HG03432 (cell line): ENCODE measurements at regions not wholly inside any gene's neighbourhood (a gene's known extent, or its start where the extent isn't known, plus 50 kb on each side); places are given as distances from the start of the nearest gene placed in this dataset.
"Not testable (repeated sequence)": the region's sequence is repeated elsewhere in the genome, so short reads cannot be mapped to it uniquely, and the experiment has no call there.

Experiments used
- ATAC-seq: cut with Tn5 transposase; IDR thresholded peaks from one replicate; pipeline ENCODE4 v1.9.1; 2021; ENCODE audit warnings: mild to moderate bottlenecking, moderate library complexity; ENCODE audit not compliant: unreplicated experiment

GRCh38 chr13:24617256-24618010 is 62.8 kb upstream of the ATP12A start:
- ATAC-seq: no peak

GRCh38 chr13:24618011-24618955 is 61.9 kb upstream of the ATP12A start:
- peak; percentile 69 for ATAC-seq

DNA sequence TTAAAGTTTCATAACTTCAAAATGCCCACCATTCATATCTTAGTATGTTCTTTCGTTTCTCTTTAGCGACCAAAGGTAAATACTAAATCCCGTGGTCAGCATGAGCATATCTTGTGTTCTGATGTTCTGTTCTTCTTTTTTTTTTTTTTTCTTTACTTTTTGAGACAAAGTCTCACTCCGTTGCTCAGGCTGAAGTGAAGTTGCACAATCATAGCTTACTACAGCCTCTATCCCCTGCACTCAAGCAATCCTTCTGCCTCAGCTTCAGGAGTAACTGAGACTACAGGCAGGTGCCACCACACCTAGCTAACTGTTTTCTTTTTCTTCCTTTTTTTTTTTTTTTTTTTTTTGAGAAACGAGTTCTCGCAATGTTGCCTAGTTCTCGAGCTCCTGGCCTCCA is 60.9 kb upstream of the ATP12A start:
- no peak for ATAC-seq

DNA sequence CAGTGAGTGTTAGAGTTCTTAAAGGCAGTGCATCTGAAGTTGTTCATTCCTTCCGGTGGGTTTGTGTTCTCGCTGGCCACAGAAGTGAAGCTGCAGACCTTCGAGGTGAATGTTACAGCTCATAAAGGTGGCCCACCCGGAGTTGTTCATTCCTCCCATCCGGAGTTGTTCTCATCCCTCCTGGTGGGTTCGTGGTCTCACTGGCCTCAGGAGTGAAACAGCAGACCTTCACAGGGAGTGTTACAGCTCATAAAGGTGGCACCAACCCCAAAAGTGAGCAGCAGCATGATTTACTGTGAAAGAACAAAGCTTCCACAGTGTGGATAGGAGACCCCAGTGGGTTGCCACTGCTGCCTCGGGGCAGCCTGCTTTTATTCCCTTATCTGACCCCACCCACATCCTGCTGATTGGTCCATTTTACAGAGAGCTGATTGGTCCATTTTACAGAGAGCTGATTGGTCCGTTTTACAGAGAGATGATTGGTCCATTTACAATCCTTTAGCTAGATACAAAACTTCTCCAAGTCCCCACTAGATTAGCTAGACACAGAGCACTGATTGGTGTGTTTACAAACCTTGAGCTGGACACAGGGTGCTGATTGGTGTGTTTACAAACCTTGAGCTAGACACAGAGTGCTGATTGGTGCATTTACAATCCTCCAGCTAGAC is 57.6 kb upstream of the ATP12A start:
- ATAC-seq: not testable (repeated sequence)

GRCh38 chr13:24623149-24623665 is 57.0 kb upstream of the ATP12A start:
- no peak for ATAC-seq

DNA sequence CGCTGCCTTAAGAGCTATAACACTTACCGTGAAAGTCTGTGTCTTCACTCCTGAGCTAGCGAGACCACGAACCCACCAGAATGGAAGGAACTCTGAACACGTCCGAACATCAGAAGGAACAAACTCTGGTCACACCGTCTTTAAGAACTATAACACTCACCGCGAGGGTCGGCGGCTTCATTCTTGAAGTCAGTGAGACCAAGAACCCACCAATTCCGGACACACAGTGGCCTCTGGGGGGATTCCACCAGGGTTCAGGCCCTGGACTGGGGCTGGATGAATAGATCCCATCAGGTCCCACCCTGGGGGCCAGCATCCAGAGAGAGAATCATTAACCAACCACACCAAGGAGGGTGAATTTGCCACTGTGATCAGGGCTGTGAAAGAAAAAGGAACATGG is 55.8 kb upstream of the ATP12A start:
- no peak for ATAC-seq

- no peak for ATAC-seq
Measured at GRCh38 chr13:24624801-24625231, 55.4 kb upstream of the ATP12A start.

DNA sequence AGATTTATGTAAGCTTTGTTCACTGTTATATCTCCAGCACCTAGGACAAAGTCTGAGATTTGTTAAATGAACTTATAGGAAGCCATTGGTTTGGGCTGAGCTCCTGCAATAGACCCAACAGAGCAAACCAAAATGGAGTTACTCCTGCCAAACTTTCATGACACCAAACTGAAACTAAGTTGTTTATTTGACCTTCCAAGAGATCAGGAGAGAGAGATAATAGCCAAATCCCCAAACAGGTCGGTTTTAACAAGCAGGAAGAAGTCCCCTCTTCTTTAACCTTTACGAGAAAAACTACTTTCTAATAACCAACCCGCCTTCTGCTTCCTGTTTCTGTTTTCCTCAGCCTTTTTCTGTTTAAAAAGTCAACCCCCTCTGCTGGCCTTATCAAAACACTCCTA is 54.9 kb upstream of the ATP12A start:
- ATAC-seq: no peak

DNA sequence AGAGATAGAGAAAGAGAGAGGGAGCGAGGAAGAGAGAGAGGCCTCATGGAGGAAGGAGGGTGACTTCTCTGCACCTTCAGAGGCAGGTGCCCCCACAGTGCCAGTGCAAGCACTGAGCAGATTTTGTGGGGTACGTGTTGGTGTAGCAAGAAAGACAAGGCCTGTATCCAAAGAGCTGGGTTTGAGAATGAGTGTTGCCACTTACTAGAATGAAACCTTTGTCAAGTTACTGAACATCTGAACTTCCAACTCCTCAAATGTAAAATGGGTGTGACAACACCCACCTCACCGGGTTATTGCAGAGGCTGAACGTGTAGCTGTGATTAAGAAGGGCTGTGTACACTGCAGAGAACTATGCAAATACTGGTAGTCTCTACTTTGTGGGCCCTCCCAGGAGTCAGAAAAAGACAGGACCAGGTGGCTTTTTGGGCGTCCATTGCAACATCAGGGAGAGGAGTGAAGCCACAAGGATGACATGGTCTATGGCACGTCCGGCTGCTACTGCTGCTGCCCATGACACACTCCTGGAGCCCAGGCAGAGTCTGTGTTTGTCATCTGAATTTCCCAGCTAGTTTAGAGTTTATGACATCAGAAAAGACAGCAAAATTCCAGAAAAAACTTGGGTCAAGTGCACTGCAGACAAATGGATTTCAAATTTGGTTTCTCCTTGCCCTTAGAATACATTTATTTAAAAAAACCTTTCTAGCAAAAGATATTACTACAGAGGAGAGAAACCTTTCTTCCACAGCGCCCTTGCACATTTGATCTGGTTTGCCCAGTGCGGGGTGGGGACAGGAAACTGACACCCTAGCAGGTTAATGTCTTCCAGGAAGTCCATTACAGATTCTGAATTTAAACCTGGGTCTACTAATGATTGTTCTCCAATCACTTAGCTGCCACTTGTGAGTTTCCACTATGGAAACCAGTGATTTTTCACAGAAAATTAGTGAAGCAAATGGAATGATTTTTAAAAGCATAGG is 54.0 kb upstream of the ATP12A start:
- no peak for ATAC-seq

DNA sequence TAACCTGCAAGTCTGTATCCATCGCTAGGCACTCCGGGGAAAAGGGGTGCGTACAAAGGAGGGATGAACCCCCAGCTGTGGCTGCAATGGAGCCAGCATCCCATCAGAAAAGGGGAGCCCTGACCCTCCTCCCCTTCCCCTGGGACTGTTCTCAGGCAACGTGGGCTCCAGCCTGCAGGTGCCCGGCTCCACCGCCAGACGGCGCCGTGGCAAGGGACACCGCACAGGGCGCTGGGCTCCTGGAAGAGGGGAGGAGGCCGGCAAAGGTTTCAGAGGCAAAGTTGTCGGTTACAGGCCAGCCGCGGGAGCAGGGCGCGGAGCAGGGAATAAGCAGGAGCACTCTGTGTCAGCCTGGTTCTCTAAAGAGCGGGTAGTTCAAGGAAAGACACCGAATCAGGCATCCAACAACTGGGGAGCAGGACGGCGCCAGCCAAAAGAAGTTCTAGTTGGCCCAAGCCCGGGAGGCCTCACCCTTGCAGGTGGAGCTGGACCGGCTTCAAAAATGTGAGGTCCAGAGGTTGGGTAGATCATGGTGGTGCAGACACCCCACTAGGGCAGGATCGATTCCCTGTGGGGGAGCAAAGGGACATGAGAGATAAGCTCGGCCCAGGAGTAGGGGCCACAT is 53.0 kb upstream of the ATP12A start:
- ATAC-seq: no peak

- no peak for ATAC-seq
Measured at GRCh38 chr13:24627946-24628345, 52.3 kb upstream of the ATP12A start.

GRCh38 chr13:24629320-24629719 is 50.9 kb upstream of the ATP12A start:
- no peak for ATAC-seq

DNA sequence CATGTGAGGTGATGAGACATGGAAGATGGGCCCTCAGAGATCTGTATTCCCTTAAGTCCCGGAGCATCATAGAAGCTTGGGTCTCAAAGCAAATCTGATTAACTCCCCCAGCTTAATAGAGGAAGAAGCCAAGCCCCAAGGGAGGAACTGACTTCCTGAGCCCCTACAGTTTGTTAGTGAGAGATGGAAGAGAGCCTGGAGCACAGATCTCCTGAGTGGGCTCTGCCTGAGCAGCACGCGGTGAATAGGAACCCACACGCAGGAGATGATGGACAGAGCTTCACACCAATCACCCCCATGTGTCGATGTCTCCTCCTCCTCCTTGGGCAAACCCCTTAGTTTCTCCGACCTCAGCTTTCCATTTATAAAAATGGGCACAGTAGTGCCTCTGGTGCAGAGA is 50.1 kb upstream of the ATP12A start:
- ATAC-seq: no peak
